Suprapubic skin (tissue), 4 donors: ENCODE measurements at regions not wholly inside any gene's neighbourhood (a gene's known extent, or its start where the extent isn't known, plus 50 kb on each side); places are given as distances from the start of the nearest gene placed in this dataset.

Experiments
- CTCF ChIP-seq, 2 donors: fragments of 200-600 bp in 1 of 2; fragments of 450-650 bp in 1 of 2; sonication (generic) in 1 of 2; IDR thresholded peaks; one replicate each; pipeline ENCODE4 v1.5.1; 2016 to 2019; ENCODE audit warnings: antibody characterized with exemption in 2 of 2, mild to moderate bottlenecking in 1 of 2, moderate library complexity in 1 of 2
- POLR2A ChIP-seq, 2 donors: fragments of 450-650 bp; IDR thresholded peaks; one replicate each; pipeline ENCODE4 v1.6.1; 2017; ENCODE audit warnings: antibody characterized with exemption in 2 of 2, mild to moderate bottlenecking in 2 of 2, moderate library complexity in 2 of 2
- POLR2AphosphoS5 ChIP-seq, 3 donors: sonication (generic); formaldehyde crosslinking; IDR thresholded peaks; one replicate each; pipeline ENCODE4 v1.6.1; 2017; ENCODE audit warnings: antibody characterized with exemption in 3 of 3

GRCh38 chr6:126632271-126632670, 292.4 kb downstream of the CENPW start:
- TF ChIP-seq POLR2A (IDR thresholded peaks at IDR 0.05) (no peak), CTCF (IDR thresholded peaks at IDR 0.05) (no peak), POLR2AphosphoS5 (IDR thresholded peaks at IDR 0.05) (no peak)
